NCI-H2227 (cell line): ENCODE measurements at regions not wholly inside any gene's neighbourhood (a gene's known extent, or its start where the extent isn't known, plus 50 kb on each side); places are given as distances from the start of the nearest gene placed in this dataset.
"Not testable (repeated sequence)": the region's sequence is repeated elsewhere in the genome, so short reads cannot be mapped to it uniquely, and the experiment has no call there.

Experiments
- DNase-seq: peaks from one replicate; lab custom pipeline; 2025; ENCODE audit not compliant: unreplicated experiment; lab: John Stamatoyannopoulos, UW

- no peak for DNase-seq
Observed at GRCh38 chr6:16832043-16832567, 70.8 kb upstream of the ATXN1 start.

- no peak for DNase-seq
Observed at GRCh38 chr6:16831136-16831535, 69.9 kb upstream of the ATXN1 start.

GRCh38 chr6:16828058-16828457, 66.8 kb upstream of the ATXN1 start:
- no peak for DNase-seq

- DNase-seq = no peak
Observed at GRCh38 chr6:16827627-16828026, 66.4 kb upstream of the ATXN1 start.

GRCh38 chr6:16825784-16826183, 64.5 kb upstream of the ATXN1 start:
- no peak for DNase-seq

DNA sequence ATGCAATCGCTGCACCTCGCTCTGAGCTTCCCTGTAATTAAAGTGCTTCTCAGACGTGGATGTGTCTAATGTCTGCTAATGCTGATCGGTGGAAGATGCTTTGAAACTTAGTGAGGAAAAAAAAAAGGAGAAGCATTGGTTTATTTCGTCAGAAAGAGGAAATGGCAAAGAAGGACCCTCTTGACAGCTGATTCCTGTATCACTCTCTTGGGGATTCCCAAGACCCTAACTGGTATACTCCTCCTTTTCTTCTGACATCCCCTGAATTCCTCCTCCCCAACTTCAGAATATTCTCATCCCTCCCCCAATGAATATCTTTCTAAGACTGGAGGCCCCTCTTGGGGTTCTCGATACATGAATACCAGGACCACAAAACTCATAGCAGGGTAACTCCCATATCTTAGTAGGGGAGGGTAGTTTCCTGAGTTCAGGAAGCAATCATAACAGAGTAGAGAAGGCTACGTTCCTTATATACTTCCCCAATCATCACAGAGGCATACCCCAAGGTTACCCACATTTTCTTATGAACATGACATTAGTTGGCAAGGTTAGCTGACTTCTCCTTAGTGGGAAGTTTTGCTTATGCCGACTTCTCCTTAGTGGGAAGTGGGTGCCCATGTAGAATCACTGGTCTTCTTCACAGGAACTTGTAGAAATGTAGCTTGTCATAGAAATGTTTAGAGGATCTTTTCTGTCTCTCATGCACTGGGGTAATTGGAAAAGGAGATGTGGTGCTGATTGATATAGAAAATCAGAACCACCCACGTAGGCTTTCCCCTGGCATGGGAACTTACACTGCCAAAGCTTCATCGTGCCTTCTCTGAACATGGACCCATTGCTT, 63.8 kb upstream of the ATXN1 start:
- DNase-seq = no peak

- DNase-seq = no peak
Observed at GRCh38 chr6:16823718-16824352, 62.6 kb upstream of the ATXN1 start.

GRCh38 chr6:16822975-16823717, 61.9 kb upstream of the ATXN1 start:
- DNase-seq = no peak

DNA sequence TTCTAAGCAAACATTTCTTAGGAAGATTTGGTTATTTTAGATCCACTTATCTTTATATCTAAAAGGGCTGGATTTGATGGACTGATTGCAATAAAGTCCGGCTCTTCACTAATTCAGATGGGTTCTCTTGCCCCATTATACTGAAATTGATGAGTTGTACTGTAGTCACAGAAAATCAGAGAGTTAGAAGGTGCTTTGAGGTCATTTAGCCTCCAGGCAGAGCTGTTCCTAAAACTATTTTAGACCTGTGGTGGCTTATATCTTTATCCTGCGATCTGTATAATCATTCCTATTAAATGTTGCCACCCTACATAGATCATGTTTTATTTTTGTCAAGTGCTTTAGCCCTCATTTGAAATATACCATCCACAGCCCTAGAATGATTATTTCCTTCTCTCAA, 61.3 kb upstream of the ATXN1 start:
- DNase-seq = no peak

DNA sequence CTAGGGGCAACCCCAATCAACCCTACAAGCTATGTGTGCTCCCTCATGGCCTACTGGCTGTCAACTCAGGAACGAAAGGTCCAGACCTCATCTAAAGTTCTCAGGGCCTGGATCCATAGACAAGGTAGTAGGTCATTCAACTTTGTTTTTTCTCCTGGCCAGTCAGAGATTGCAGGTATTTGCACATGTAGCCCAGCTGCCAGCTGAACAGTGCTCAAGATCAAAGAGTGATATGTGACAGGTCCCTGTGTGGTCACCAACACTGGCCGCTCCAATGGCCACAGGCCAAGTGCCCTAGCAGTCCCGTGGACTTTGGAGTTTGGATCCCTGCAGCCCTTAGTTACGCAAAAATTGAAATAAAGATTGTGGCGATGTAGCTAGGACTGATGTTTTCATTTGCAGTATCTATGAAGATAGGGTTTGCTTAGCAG, 60.6 kb upstream of the ATXN1 start:
- DNase-seq = no peak

GRCh38 chr6:16820262-16820661, 59.0 kb upstream of the ATXN1 start:
- not testable (repeated sequence) for DNase-seq

GRCh38 chr6:16819752-16820151, 58.5 kb upstream of the ATXN1 start:
- DNase-seq = no peak

GRCh38 chr6:16818992-16819626, 57.8 kb upstream of the ATXN1 start:
- DNase-seq = no peak

DNA sequence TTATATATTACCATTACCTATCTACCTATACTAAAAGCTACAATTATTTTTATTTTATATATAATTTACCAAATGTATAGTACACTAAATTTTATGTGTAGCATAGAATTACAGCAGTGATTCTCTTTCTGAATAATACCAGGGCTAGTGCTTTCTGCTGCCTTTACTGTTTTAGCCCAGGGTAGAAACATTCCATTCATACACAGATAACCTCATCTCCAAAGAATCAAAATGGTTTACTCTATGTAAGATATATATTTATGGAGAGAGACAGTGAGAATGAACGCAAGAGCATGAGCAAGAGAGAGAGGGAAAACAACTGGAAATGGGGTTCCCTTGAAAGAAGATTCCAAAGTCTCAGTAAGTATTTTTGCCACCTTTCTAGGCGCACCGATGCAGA, 56.3 kb upstream of the ATXN1 start:
- DNase-seq = no peak

GRCh38 chr6:16816891-16817290, 55.6 kb upstream of the ATXN1 start:
- no peak for DNase-seq

- no peak for DNase-seq
Observed at GRCh38 chr6:16812993-16813392, 51.7 kb upstream of the ATXN1 start.

GRCh38 chr6:16811277-16811979, 50.2 kb upstream of the ATXN1 start:
- DNase-seq = no peak
